GM12891 (cell line): ENCODE measurements at regions not wholly inside any gene's neighbourhood (a gene's known extent, or its start where the extent isn't known, plus 50 kb on each side); places are given as distances from the start of the nearest gene placed in this dataset.

Experiments
- POLR2A ChIP-seq: IDR thresholded peaks from 2 replicates; pipeline ENCODE4 v1.6.1; 2011; ENCODE audit warnings: low read depth, low read length, control low read depth
- POLR2AphosphoS5 ChIP-seq: IDR thresholded peaks from 2 replicates; pipeline ENCODE4 v1.6.1; 2011; ENCODE audit warnings: low read depth, low read length, control low read depth

- no peak for TF ChIP-seq POLR2A
- no peak for TF ChIP-seq POLR2AphosphoS5
These were observed 147.3 kb downstream of the UFM1 start for GRCh38 chr13:38496917-38497316.
